Gastrocnemius medialis (tissue), 4 donors: ENCODE measurements at regions not wholly inside any gene's neighbourhood (a gene's known extent, or its start where the extent isn't known, plus 50 kb on each side); places are given as distances from the start of the nearest gene placed in this dataset.

Source experiments
- CTCF ChIP-seq, 5 experiments: fragments of 450-650 bp in 3 of 5; fragments of 200-600 bp in 2 of 5; sonication (generic) in 2 of 5; IDR thresholded peaks in 4 of 5; conservative IDR thresholded peaks in 1 of 5; 1 replicate in 4 of 5; 2 replicates in 1 of 5; pipeline ENCODE4 v1.5.1; 2016 to 2019; ENCODE audit warnings: antibody characterized with exemption in 5 of 5, mild to moderate bottlenecking in 3 of 5, moderate library complexity in 3 of 5
- POLR2A ChIP-seq, 2 donors: fragments of 450-650 bp; IDR thresholded peaks; one replicate each; pipeline ENCODE4 v1.6.1; 2017; ENCODE audit warnings: antibody characterized with exemption in 2 of 2, mild to moderate bottlenecking in 2 of 2, moderate library complexity in 2 of 2

- no peak for TF ChIP-seq CTCF (IDR thresholded peaks at IDR 0.05 in 4 of 5, conservative IDR thresholded peaks at IDR 0.05 in 1 of 5)
- TF ChIP-seq POLR2A (IDR thresholded peaks at IDR 0.05): no peak
Measured at GRCh38 chr5:89395111-89395510, 512.1 kb upstream of the MEF2C start.
